ENCODE measurements at regions not wholly inside any gene's neighbourhood (a gene's known extent, or its start where the extent isn't known, plus 50 kb on each side); places are given as distances from the start of the nearest gene placed in this dataset.
"Not testable (repeated sequence)": the region's sequence is repeated elsewhere in the genome, so short reads cannot be mapped to it uniquely, and the experiment has no call there.

DNA sequence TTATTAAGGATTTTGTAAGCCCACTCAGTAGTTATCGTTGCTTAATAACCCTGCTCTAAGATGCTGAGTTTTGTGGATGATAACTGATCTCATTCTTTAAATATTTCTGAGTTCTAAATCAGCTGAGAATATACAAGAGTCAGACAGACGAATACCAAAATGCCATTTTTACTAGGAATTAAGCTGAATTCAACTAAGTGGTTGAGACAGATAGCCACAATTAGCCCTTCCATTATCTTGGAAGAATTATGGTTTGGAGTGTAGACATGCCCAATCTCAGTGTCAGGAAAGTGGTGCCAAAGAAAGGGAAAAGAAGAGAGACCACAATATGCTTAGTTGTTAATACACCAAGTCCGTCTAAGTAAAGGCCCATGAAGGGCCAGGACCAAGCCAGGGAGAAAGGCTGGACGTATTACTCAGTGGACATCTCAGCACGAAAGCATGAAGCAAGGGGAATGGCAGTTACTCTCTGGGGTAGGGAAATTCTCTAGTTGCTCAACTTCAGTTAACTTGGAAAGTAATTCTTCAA lies 58.6 kb downstream of the KCNA5 start:
- Mint-ChIP-seq H3K4me3 (ENCODE audit: unreplicated experiment) (no peak overlapping the region), H3K36me3 (ENCODE audit: unreplicated experiment) (no peaks in the 10 kb centered on the region), H3K27me3 (ENCODE audit: unreplicated experiment) (peaks cover 2% of the 10 kb centered on the region), H3K27ac (ENCODE audit: unreplicated experiment) (no peak overlapping the region), H3K4me1 (ENCODE audit: low read depth, unreplicated experiment) (peaks cover 20% of the 10 kb centered on the region), H3K9me3 (ENCODE audit: unreplicated experiment) (peaks cover 5% of the 10 kb centered on the region)
- TF ChIP-seq, protein P1, sequence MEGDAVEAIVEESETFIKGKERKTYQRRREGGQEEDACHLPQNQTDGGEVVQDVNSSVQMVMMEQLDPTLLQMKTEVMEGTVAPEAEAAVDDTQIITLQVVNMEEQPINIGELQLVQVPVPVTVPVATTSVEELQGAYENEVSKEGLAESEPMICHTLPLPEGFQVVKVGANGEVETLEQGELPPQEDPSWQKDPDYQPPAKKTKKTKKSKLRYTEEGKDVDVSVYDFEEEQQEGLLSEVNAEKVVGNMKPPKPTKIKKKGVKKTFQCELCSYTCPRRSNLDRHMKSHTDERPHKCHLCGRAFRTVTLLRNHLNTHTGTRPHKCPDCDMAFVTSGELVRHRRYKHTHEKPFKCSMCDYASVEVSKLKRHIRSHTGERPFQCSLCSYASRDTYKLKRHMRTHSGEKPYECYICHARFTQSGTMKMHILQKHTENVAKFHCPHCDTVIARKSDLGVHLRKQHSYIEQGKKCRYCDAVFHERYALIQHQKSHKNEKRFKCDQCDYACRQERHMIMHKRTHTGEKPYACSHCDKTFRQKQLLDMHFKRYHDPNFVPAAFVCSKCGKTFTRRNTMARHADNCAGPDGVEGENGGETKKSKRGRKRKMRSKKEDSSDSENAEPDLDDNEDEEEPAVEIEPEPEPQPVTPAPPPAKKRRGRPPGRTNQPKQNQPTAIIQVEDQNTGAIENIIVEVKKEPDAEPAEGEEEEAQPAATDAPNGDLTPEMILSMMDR (IDR thresholded peaks at IDR 0.05; ENCODE audit: partially characterized antibody, unreplicated experiment): no peak
- no peak for DNase-seq

- peaks cover 2% of the 10 kb centered on the region for H3K27me3 Mint-ChIP-seq (ENCODE audit: unreplicated experiment)
- DNase-seq: no peak
- peaks cover 19% of the 10 kb centered on the region for H3K4me1 Mint-ChIP-seq (ENCODE audit: low read depth, unreplicated experiment)
- peaks cover 5% of the 10 kb centered on the region for H3K9me3 Mint-ChIP-seq (ENCODE audit: unreplicated experiment)
- no peak overlapping the region for H3K4me3 Mint-ChIP-seq (ENCODE audit: unreplicated experiment)
- TF ChIP-seq, protein P1 (IDR thresholded peaks at IDR 0.05; ENCODE audit: partially characterized antibody, unreplicated experiment): no peak
- H3K27ac Mint-ChIP-seq (ENCODE audit: unreplicated experiment): no peak overlapping the region
- no peaks in the 10 kb centered on the region for H3K36me3 Mint-ChIP-seq (ENCODE audit: unreplicated experiment)
Observed at GRCh38 chr12:5102806-5103205, 59.1 kb downstream of the KCNA5 start.

DNA sequence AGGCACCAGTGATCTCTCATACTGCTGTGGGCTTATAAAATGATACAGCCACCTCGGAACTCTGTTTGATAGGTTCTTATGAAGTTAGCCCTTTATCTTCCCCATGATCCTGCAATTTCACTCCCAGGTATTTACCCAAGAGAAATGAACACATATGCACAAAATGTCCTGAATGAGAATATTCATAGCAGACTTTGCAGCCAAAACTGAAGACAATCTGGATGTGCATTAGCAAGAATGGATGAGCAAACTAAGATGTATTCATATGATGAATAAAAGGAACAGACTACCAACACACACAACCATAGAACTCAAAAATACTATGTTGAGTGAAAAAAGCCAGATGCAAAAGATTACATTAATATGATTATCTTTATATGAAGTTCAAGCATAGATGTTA lies 66.7 kb downstream of the KCNA5 start:
- DNase-seq: no peak
- TF ChIP-seq, protein P1 (IDR thresholded peaks at IDR 0.05; ENCODE audit: partially characterized antibody, unreplicated experiment): no peak

GRCh38 chr12:5114436-5114835 lies 70.8 kb downstream of the KCNA5 start:
- TF ChIP-seq, protein P1 (IDR thresholded peaks at IDR 0.05; ENCODE audit: partially characterized antibody, unreplicated experiment): no peak
- Mint-ChIP-seq H3K4me3 (ENCODE audit: unreplicated experiment) (no peak overlapping the region), H3K36me3 (ENCODE audit: unreplicated experiment) (peaks cover 6% of the 10 kb centered on the region), H3K27me3 (ENCODE audit: unreplicated experiment) (no peaks in the 10 kb centered on the region), H3K4me1 (ENCODE audit: low read depth, unreplicated experiment) (no peaks in the 10 kb centered on the region), H3K9me3 (ENCODE audit: unreplicated experiment) (no peaks in the 10 kb centered on the region), H3K27ac (ENCODE audit: unreplicated experiment) (no peak overlapping the region)
- no peak for DNase-seq

More for the DNA sequence above, 66.7 kb downstream of the KCNA5 start:
- Mint-ChIP-seq H3K4me3 (ENCODE audit: unreplicated experiment) (no peak overlapping the region), H3K36me3 (ENCODE audit: unreplicated experiment) (peaks cover 6% of the 10 kb centered on the region), H3K4me1 (ENCODE audit: low read depth, unreplicated experiment) (no peaks in the 10 kb centered on the region), H3K9me3 (ENCODE audit: unreplicated experiment) (no peaks in the 10 kb centered on the region), H3K27me3 (ENCODE audit: unreplicated experiment) (no peaks in the 10 kb centered on the region), H3K27ac (ENCODE audit: unreplicated experiment) (no peak overlapping the region)

GRCh38 chr12:5121784-5122183 lies 78.1 kb downstream of the KCNA5 start:
- not testable (repeated sequence) for H3K4me1 Mint-ChIP-seq (ENCODE audit: low read depth, unreplicated experiment); H3K4me3 Mint-ChIP-seq (ENCODE audit: unreplicated experiment); H3K9me3 Mint-ChIP-seq (ENCODE audit: unreplicated experiment); H3K27me3 Mint-ChIP-seq (ENCODE audit: unreplicated experiment); DNase-seq; H3K36me3 Mint-ChIP-seq (ENCODE audit: unreplicated experiment); H3K27ac Mint-ChIP-seq (ENCODE audit: unreplicated experiment)

DNA sequence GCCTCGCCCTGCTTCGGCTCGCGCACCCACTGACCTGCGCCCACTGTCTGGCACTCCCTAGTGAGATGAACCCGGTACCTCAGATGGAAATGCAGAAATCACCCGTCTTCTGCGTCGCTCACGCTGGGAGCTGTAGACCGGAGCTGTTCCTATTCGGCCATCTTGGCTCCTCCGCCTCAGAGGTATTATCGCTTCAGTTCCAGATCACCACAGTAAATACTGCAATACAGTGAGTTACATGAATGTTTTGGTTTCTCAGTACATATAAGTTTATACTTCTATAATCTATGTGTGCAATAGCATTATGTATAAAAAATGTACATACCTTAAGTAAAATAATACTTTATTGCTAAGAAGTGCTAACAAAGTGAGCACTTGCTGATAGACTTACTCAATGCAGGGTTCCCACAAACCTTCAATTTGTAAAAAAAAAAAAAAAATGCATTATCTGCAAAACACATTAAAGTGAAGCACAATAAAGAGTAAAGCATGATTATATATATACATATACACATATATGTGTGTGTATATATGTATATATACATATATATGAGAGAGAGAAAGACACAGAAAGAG lies 78.7 kb downstream of the KCNA5 start:
- H3K27ac Mint-ChIP-seq (ENCODE audit: unreplicated experiment); H3K27me3 Mint-ChIP-seq (ENCODE audit: unreplicated experiment); H3K9me3 Mint-ChIP-seq (ENCODE audit: unreplicated experiment); H3K4me1 Mint-ChIP-seq (ENCODE audit: low read depth, unreplicated experiment); DNase-seq; H3K36me3 Mint-ChIP-seq (ENCODE audit: unreplicated experiment): not testable (repeated sequence)
- H3K4me3 Mint-ChIP-seq (ENCODE audit: unreplicated experiment): peak overlapping the region; percentile 62

All from glutamatergic neuron (in vitro differentiated cells).